ENCODE measurements at regions not wholly inside any gene's neighbourhood (a gene's known extent, or its start where the extent isn't known, plus 50 kb on each side); places are given as distances from the start of the nearest gene placed in this dataset.

- no peak overlapping the region for H3K27ac ChIP-seq
- H3K36me3 ChIP-seq = no peaks in the 10 kb centered on the region
- no peak for DNase-seq
- H3K9me3 ChIP-seq = no peaks in the 10 kb centered on the region
- TF ChIP-seq POLR2A (IDR thresholded peaks at IDR 0.05) (no peak), EP300 (IDR thresholded peaks at IDR 0.05) (no peak), POLR2AphosphoS5 (IDR thresholded peaks at IDR 0.05) (no peak), CTCF (IDR thresholded peaks at IDR 0.05) (no peak)
- intact Hi-C loops (cut with DNase I; ENCODE audit: low total_unique reads) = no loop called here
- 56 to 76% (median 71%) methylated on average over 8 of the region's 8 CpGs for WGBS, 5 donors
- H3K4me1 ChIP-seq = no peaks in the 10 kb centered on the region
- H3K4me3 ChIP-seq = no peak overlapping the region
- no peaks in the 10 kb centered on the region for H3K27me3 ChIP-seq
Observed at GRCh38 chr12:126791122-126791521, 1475.8 kb upstream of the TMEM132C start.

GRCh38 chr12:126792411-126792810 lies 1474.6 kb upstream of the TMEM132C start:
- Histone ChIP-seq H3K27ac (no peak overlapping the region), H3K4me3 (no peak overlapping the region), H3K4me1 (no peaks in the 10 kb centered on the region), H3K36me3 (no peaks in the 10 kb centered on the region), H3K27me3 (no peaks in the 10 kb centered on the region), H3K9me3 (no peaks in the 10 kb centered on the region)
- no peak for DNase-seq
- 82 to 85% (median 83%) methylated on average over 6 of the region's 6 CpGs for WGBS, 5 donors
- TF ChIP-seq EP300 (IDR thresholded peaks at IDR 0.05) = no peak
- no peak for TF ChIP-seq POLR2AphosphoS5 (IDR thresholded peaks at IDR 0.05)
- TF ChIP-seq CTCF (IDR thresholded peaks at IDR 0.05) = no peak
- intact Hi-C loops (cut with DNase I; ENCODE audit: low total_unique reads) = no loop called here

GRCh38 chr12:126797525-126797924 lies 1469.4 kb upstream of the TMEM132C start:
- H3K36me3 ChIP-seq = no peaks in the 10 kb centered on the region
- whole genome bisulfite sequencing, 5 donors = 76 to 84% (median 81%) methylated on average over 5 of the region's 5 CpGs
- no peaks in the 10 kb centered on the region for H3K27me3 ChIP-seq
- no peak for TF ChIP-seq POLR2A (IDR thresholded peaks at IDR 0.05)
- TF ChIP-seq POLR2AphosphoS5 (IDR thresholded peaks at IDR 0.05) = no peak
- TF ChIP-seq CTCF (IDR thresholded peaks at IDR 0.05) = no peak
- TF ChIP-seq EP300 (IDR thresholded peaks at IDR 0.05) = no peak
- intact Hi-C loops (cut with DNase I; ENCODE audit: low total_unique reads) = no loop called here
- H3K9me3 ChIP-seq = no peaks in the 10 kb centered on the region
- H3K27ac ChIP-seq = no peak overlapping the region
- DNase-seq = no peak
- no peaks in the 10 kb centered on the region for H3K4me1 ChIP-seq
- no peak overlapping the region for H3K4me3 ChIP-seq

GRCh38 chr12:126798449-126798848 lies 1468.5 kb upstream of the TMEM132C start:
- Histone ChIP-seq H3K27me3 (no peaks in the 10 kb centered on the region), H3K4me3 (no peak overlapping the region), H3K27ac (no peak overlapping the region), H3K4me1 (no peaks in the 10 kb centered on the region), H3K9me3 (no peaks in the 10 kb centered on the region), H3K36me3 (no peaks in the 10 kb centered on the region)
- 79 to 86% (median 84%) methylated on average over 5 of the region's 5 CpGs for WGBS, 5 donors
- intact Hi-C loops (cut with DNase I; ENCODE audit: low total_unique reads) = no loop called here
- TF ChIP-seq POLR2AphosphoS5 (IDR thresholded peaks at IDR 0.05) = no peak
- TF ChIP-seq POLR2A (IDR thresholded peaks at IDR 0.05) = no peak
- TF ChIP-seq EP300 (IDR thresholded peaks at IDR 0.05) = no peak
- no peak for TF ChIP-seq CTCF (IDR thresholded peaks at IDR 0.05)
- no peak for DNase-seq

Data from stomach (tissue), 8 donors.